ENCODE measurements at regions not wholly inside any gene's neighbourhood (a gene's known extent, or its start where the extent isn't known, plus 50 kb on each side); places are given as distances from the start of the nearest gene placed in this dataset.

DNA sequence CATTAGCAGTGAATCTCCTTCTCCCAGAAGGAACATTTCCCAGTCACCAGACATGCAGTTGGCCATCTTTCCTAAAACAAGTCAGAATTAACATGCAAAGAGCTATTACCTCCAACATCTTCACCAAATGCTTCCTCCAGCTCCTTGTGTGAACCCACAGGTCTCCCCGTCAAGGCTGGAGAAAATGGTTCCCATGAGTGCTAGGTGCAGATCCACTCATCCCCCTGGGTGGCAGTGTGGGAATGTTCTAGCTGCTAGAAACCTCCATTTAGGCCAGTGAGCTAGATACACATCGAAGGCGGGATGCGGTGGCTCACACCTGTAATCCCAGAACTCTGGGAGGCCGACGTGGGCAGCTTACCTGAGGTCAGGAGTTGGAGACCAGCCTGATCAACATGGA is 603.9 kb upstream of the SLC35B3 start:
- Histone ChIP-seq H3K4me1 (ENCODE audit: control insufficient read depth, insufficient read depth, low read length) (no peaks in the 10 kb centered on the region), H3K36me3 (ENCODE audit: control insufficient read depth, insufficient read depth, low read length) (no peaks in the 10 kb centered on the region), H3K27me3 (ENCODE audit: control insufficient read depth, insufficient read depth, low read length, poor library complexity, severe bottlenecking) (no peaks in the 10 kb centered on the region), H3K9me3 (ENCODE audit: control insufficient read depth, low read length) (no peaks in the 10 kb centered on the region), H3K27ac (ENCODE audit: low read depth, low read length) (no peak overlapping the region), H3K4me3 (ENCODE audit: low read length) (no peak overlapping the region), H3K9ac (ENCODE audit: extremely low read depth, low read length, poor library complexity, severe bottlenecking) (no peak overlapping the region)
- TF ChIP-seq, protein P1, sequence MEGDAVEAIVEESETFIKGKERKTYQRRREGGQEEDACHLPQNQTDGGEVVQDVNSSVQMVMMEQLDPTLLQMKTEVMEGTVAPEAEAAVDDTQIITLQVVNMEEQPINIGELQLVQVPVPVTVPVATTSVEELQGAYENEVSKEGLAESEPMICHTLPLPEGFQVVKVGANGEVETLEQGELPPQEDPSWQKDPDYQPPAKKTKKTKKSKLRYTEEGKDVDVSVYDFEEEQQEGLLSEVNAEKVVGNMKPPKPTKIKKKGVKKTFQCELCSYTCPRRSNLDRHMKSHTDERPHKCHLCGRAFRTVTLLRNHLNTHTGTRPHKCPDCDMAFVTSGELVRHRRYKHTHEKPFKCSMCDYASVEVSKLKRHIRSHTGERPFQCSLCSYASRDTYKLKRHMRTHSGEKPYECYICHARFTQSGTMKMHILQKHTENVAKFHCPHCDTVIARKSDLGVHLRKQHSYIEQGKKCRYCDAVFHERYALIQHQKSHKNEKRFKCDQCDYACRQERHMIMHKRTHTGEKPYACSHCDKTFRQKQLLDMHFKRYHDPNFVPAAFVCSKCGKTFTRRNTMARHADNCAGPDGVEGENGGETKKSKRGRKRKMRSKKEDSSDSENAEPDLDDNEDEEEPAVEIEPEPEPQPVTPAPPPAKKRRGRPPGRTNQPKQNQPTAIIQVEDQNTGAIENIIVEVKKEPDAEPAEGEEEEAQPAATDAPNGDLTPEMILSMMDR (conservative IDR thresholded peaks at IDR 0.05): no peak
- Mint-ChIP-seq H3K36me3 (ENCODE audit: low read depth) (no peaks in the 10 kb centered on the region), H3K9me3 (peaks cover 23% of the 10 kb centered on the region), H3K27ac (no peak overlapping the region), H3K4me1 (no peaks in the 10 kb centered on the region), H3K27me3 (ENCODE audit: insufficient read depth) (peaks cover 1% of the 10 kb centered on the region), H3K4me3 (no peak overlapping the region)
- DNase-seq: no peak
- WGBS, 2 experiments (ENCODE audit: insufficient coverage in 1 of 2, insufficient read length in 1 of 2): 94 to 100% methylated on average over 3 to 6 of the region's 6 CpGs

- Mint-ChIP-seq H3K4me3 (no peak overlapping the region), H3K4me1 (no peaks in the 10 kb centered on the region), H3K36me3 (ENCODE audit: low read depth) (no peaks in the 10 kb centered on the region), H3K27ac (no peak overlapping the region), H3K27me3 (ENCODE audit: insufficient read depth) (peaks cover 1% of the 10 kb centered on the region), H3K9me3 (peaks cover 14% of the 10 kb centered on the region)
- DNase-seq: no peak
- TF ChIP-seq, protein P1 (conservative IDR thresholded peaks at IDR 0.05): no peak
- no peaks in the 10 kb centered on the region for H3K27me3 ChIP-seq (ENCODE audit: control insufficient read depth, insufficient read depth, low read length, poor library complexity, severe bottlenecking)
- 87 to 100% methylated on average over 1 of the region's 1 CpG for WGBS, 2 experiments (ENCODE audit: insufficient coverage in 1 of 2, insufficient read length in 1 of 2)
- peaks cover 6% of the 10 kb centered on the region for H3K9me3 ChIP-seq (ENCODE audit: control insufficient read depth, low read length)
- no peak overlapping the region for H3K9ac ChIP-seq (ENCODE audit: extremely low read depth, low read length, poor library complexity, severe bottlenecking)
- H3K4me1 ChIP-seq (ENCODE audit: control insufficient read depth, insufficient read depth, low read length): no peaks in the 10 kb centered on the region
- H3K36me3 ChIP-seq (ENCODE audit: control insufficient read depth, insufficient read depth, low read length): no peaks in the 10 kb centered on the region
- no peak overlapping the region for H3K27ac ChIP-seq (ENCODE audit: low read depth, low read length)
- H3K4me3 ChIP-seq (ENCODE audit: low read length): no peak overlapping the region
These were observed 592.7 kb upstream of the SLC35B3 start for GRCh38 chr6:9028086-9028485.

GRCh38 chr6:9025796-9026394 is 590.5 kb upstream of the SLC35B3 start:
- no peaks in the 10 kb centered on the region for H3K4me1 ChIP-seq (ENCODE audit: control insufficient read depth, insufficient read depth, low read length)
- WGBS, 2 experiments (ENCODE audit: insufficient coverage in 1 of 2, insufficient read length in 1 of 2): 90 to 95% methylated on average over 2 to 4 of the region's 4 CpGs
- H3K9me3 Mint-ChIP-seq: peaks cover 14% of the 10 kb centered on the region
- no peaks in the 10 kb centered on the region for H3K36me3 Mint-ChIP-seq (ENCODE audit: low read depth)
- H3K4me3 Mint-ChIP-seq: no peak overlapping the region
- peaks cover 6% of the 10 kb centered on the region for H3K9me3 ChIP-seq (ENCODE audit: control insufficient read depth, low read length)
- no peak overlapping the region for H3K9ac ChIP-seq (ENCODE audit: extremely low read depth, low read length, poor library complexity, severe bottlenecking)
- no peaks in the 10 kb centered on the region for H3K27me3 ChIP-seq (ENCODE audit: control insufficient read depth, insufficient read depth, low read length, poor library complexity, severe bottlenecking)
- H3K27ac ChIP-seq (ENCODE audit: low read depth, low read length): no peak overlapping the region
- no peaks in the 10 kb centered on the region for H3K27me3 Mint-ChIP-seq (ENCODE audit: insufficient read depth)
- H3K4me1 Mint-ChIP-seq: no peaks in the 10 kb centered on the region
- no peak for DNase-seq
- H3K27ac Mint-ChIP-seq: no peak overlapping the region
- TF ChIP-seq, protein P1 (conservative IDR thresholded peaks at IDR 0.05): no peak
- H3K36me3 ChIP-seq (ENCODE audit: control insufficient read depth, insufficient read depth, low read length): no peaks in the 10 kb centered on the region
- no peak overlapping the region for H3K4me3 ChIP-seq (ENCODE audit: low read length)

Data from endodermal cell (in vitro differentiated cells).